A549 (cell line): ENCODE measurements at regions not wholly inside any gene's neighbourhood (a gene's known extent, or its start where the extent isn't known, plus 50 kb on each side); places are given as distances from the start of the nearest gene placed in this dataset.

Source experiments
- CHD2 ChIP-seq: fragments of 150-350 bp; IDR thresholded peaks from 2 replicates; pipeline ENCODE4 v1.6.1; 2014; ENCODE audit warnings: low read length; ENCODE audit not compliant: partially characterized antibody
- EHMT2 ChIP-seq: fragments of 200-600 bp; sonication (generic); IDR thresholded peaks from 2 replicates; pipeline ENCODE4 v1.6.1; 2016; ENCODE audit warnings: antibody characterized with exemption, low read depth, mild to moderate bottlenecking, moderate library complexity
- EP300 ChIP-seq, 2 experiments: fragments of >200 bp; sonication (Bioruptor Twin); formaldehyde crosslinking; IDR thresholded peaks; 2 replicates in 1 of 2; 3 replicates in 1 of 2; pipeline ENCODE4 v1.6.1; 2016 to 2017
- FOSL2 ChIP-seq, 2 experiments: fragments of 450-650 bp in 1 of 2; fragments of >200 bp in 1 of 2; sonication (Bioruptor Twin) in 1 of 2; formaldehyde crosslinking; IDR thresholded peaks; 2 replicates each; pipeline versions ENCODE4 v1.5.0 to v1.6.1; 2016 to 2020; ENCODE audit warnings: mild to moderate bottlenecking in 1 of 2, moderate library complexity in 1 of 2
- JUN ChIP-seq, 2 experiments: fragments of >200 bp; sonication (Bioruptor Twin); formaldehyde crosslinking; IDR thresholded peaks; 2 replicates in 1 of 2; 3 replicates in 1 of 2; pipeline ENCODE4 v1.6.1; 2016 to 2017
- KDM1A ChIP-seq: fragments of 200-600 bp; sonication (generic); IDR thresholded peaks from 2 replicates; pipeline ENCODE4 v1.6.1; 2016; ENCODE audit warnings: low read depth, mild to moderate bottlenecking
- KDM5A ChIP-seq: fragments of 200-600 bp; sonication (generic); IDR thresholded peaks from 2 replicates; pipeline ENCODE4 v1.6.1; 2016; ENCODE audit warnings: antibody characterized with exemption, mild to moderate bottlenecking
- POLR2A ChIP-seq: IDR thresholded peaks from 2 replicates; pipeline ENCODE4 v1.6.1; 2012; ENCODE audit warnings: mild to moderate bottlenecking, low read length
- RAD21 ChIP-seq, 2 experiments: fragments of >200 bp in 1 of 2; sonication (Bioruptor Twin) in 1 of 2; formaldehyde crosslinking in 1 of 2; IDR thresholded peaks in 1 of 2; conservative IDR thresholded peaks in 1 of 2; 2 replicates in 1 of 2; 3 replicates in 1 of 2; pipeline ENCODE4 v1.6.1; 2012 to 2018; ENCODE audit warnings: inconsistent platforms in 1 of 2
- TF ChIP-seq, protein P1 (sequence below): fragments of >200 bp; sonication (Bioruptor Twin); formaldehyde crosslinking; IDR thresholded peaks from 3 replicates; pipeline ENCODE4 v1.5.1; 2016
- TF ChIP-seq, protein P2 (sequence below): fragments of 200-600 bp; sonication (generic); IDR thresholded peaks from 2 replicates; pipeline ENCODE4 v1.6.1; 2016; ENCODE audit warnings: antibody characterized with exemption, mild to moderate bottlenecking, moderate library complexity
- TF ChIP-seq, protein P3 (sequence below): fragments of >200 bp; sonication (Bioruptor Twin); formaldehyde crosslinking; IDR thresholded peaks from 2 replicates; pipeline ENCODE4 v1.6.1; 2016
- TF ChIP-seq, protein P4 (sequence below): IDR thresholded peaks from 2 replicates; pipeline ENCODE4 v1.6.1; 2012

DNA sequence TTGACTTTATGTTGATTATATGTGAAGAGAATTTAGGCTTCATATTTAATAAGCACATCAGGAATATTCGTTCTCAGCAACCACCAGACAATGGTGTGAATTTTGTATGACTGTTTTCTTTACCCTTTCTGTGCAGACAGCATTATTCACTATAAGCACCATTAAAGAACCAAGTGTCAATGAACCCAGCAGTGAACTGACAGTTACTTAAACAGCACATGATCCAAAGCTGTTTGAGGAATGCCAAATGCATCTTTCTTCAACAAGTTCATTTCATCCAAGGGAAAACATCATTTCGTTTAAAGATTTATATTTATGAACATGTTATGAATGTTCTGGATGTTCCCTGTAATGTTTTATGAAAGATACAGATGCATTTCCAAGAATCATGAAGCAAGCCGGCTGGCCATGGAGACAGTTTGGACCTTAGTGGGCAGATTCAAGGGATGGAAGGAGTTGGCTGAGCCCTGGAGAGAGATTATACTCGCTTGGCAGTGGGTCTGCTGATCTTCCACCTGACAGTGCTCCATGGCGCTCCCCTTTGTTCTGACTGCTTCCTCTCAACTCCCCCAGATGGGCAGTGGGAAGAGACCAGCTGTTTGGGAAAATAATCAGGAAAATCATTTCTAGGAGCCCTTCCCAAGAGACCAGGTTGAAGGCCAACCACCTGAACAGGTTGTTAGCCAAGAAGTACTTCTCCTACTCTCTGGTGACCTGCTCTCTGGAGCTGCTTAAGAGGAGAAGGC lies 326.0 kb upstream of the RSPO3 start:
- TF ChIP-seq RAD21 (conservative IDR thresholded peaks at IDR 0.05 in 1 of 2, IDR thresholded peaks at IDR 0.05 in 1 of 2) (no peak), CHD2 (no peak), KDM1A (no peak), FOSL2 (IDR thresholded peaks at IDR 0.05) (no peak), FOSL2 (CRISPR knock-in tag; IDR thresholded peaks at IDR 0.05) (no peak), POLR2A (no peak), JUN (IDR thresholded peaks at IDR 0.05) (no peak), EHMT2 (no peak), EP300 (IDR thresholded peaks at IDR 0.05) (no peak), KDM5A (no peak)
- TF ChIP-seq, protein P1, sequence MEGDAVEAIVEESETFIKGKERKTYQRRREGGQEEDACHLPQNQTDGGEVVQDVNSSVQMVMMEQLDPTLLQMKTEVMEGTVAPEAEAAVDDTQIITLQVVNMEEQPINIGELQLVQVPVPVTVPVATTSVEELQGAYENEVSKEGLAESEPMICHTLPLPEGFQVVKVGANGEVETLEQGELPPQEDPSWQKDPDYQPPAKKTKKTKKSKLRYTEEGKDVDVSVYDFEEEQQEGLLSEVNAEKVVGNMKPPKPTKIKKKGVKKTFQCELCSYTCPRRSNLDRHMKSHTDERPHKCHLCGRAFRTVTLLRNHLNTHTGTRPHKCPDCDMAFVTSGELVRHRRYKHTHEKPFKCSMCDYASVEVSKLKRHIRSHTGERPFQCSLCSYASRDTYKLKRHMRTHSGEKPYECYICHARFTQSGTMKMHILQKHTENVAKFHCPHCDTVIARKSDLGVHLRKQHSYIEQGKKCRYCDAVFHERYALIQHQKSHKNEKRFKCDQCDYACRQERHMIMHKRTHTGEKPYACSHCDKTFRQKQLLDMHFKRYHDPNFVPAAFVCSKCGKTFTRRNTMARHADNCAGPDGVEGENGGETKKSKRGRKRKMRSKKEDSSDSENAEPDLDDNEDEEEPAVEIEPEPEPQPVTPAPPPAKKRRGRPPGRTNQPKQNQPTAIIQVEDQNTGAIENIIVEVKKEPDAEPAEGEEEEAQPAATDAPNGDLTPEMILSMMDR, result no peak
- TF ChIP-seq, protein P2, sequence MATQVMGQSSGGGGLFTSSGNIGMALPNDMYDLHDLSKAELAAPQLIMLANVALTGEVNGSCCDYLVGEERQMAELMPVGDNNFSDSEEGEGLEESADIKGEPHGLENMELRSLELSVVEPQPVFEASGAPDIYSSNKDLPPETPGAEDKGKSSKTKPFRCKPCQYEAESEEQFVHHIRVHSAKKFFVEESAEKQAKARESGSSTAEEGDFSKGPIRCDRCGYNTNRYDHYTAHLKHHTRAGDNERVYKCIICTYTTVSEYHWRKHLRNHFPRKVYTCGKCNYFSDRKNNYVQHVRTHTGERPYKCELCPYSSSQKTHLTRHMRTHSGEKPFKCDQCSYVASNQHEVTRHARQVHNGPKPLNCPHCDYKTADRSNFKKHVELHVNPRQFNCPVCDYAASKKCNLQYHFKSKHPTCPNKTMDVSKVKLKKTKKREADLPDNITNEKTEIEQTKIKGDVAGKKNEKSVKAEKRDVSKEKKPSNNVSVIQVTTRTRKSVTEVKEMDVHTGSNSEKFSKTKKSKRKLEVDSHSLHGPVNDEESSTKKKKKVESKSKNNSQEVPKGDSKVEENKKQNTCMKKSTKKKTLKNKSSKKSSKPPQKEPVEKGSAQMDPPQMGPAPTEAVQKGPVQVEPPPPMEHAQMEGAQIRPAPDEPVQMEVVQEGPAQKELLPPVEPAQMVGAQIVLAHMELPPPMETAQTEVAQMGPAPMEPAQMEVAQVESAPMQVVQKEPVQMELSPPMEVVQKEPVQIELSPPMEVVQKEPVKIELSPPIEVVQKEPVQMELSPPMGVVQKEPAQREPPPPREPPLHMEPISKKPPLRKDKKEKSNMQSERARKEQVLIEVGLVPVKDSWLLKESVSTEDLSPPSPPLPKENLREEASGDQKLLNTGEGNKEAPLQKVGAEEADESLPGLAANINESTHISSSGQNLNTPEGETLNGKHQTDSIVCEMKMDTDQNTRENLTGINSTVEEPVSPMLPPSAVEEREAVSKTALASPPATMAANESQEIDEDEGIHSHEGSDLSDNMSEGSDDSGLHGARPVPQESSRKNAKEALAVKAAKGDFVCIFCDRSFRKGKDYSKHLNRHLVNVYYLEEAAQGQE, result no peak
- TF ChIP-seq, protein P3, sequence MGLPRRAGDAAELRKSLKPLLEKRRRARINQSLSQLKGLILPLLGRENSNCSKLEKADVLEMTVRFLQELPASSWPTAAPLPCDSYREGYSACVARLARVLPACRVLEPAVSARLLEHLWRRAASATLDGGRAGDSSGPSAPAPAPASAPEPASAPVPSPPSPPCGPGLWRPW, result no peak
- TF ChIP-seq, protein P4, sequence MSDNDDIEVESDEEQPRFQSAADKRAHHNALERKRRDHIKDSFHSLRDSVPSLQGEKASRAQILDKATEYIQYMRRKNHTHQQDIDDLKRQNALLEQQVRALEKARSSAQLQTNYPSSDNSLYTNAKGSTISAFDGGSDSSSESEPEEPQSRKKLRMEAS, result no peak
